Uterus (tissue), 3 donors: ENCODE measurements at regions not wholly inside any gene's neighbourhood (a gene's known extent, or its start where the extent isn't known, plus 50 kb on each side); places are given as distances from the start of the nearest gene placed in this dataset.

Experiments
- DNase-seq, 2 donors: peaks; one replicate each; pipeline ENCODE4 v3.0.0-alpha.2; 2019 to 2020
- H3K27ac ChIP-seq, 2 donors: fragments of 200-600 bp; sonication (generic); 1 replicate in 1 of 2; 2 replicates in 1 of 2; pipeline ENCODE4 v1.5.1; 2016 to 2018
- H3K27me3 ChIP-seq, 2 donors: fragments of 200-600 bp; sonication (generic); one replicate each; pipeline ENCODE4 v1.5.1; 2018 to 2019; ENCODE audit warnings: control low read depth in 1 of 2
- H3K36me3 ChIP-seq, 2 donors: fragments of 200-600 bp; sonication (generic); one replicate each; pipeline ENCODE4 v1.5.1; 2019; ENCODE audit warnings: control low read depth in 1 of 2
- H3K4me1 ChIP-seq, 2 donors: fragments of 200-600 bp; sonication (generic); one replicate each; pipeline ENCODE4 v1.5.1; 2018 to 2019; ENCODE audit warnings: control low read depth in 1 of 2
- H3K4me3 ChIP-seq, 2 donors: fragments of 200-600 bp; sonication (generic); 1 replicate in 1 of 2; 2 replicates in 1 of 2; pipeline ENCODE4 v1.5.1; 2018 to 2019; ENCODE audit warnings: mild to moderate bottlenecking in 1 of 2
- H3K9me3 ChIP-seq, 2 donors: fragments of 200-600 bp; sonication (generic); one replicate each; pipeline ENCODE4 v1.5.1; 2019; ENCODE audit warnings: control low read depth in 1 of 2
- CTCF ChIP-seq, 4 experiments: fragments of 200-600 bp in 2 of 4; fragments of 450-650 bp in 2 of 4; sonication (generic) in 2 of 4; IDR thresholded peaks; one replicate each; pipeline ENCODE4 v1.5.1; 2016 to 2019; ENCODE audit warnings: antibody characterized with exemption in 4 of 4, mild to moderate bottlenecking in 2 of 4, moderate library complexity in 1 of 4
- POLR2A ChIP-seq, 2 donors: fragments of 450-650 bp; IDR thresholded peaks; one replicate each; pipeline ENCODE4 v1.6.1; 2016; ENCODE audit warnings: antibody characterized with exemption in 2 of 2, mild to moderate bottlenecking in 1 of 2, moderate library complexity in 1 of 2
- intact Hi-C: fragments of 100-400 bp; cut with DNase I; formaldehyde crosslinking; loops from one replicate; pipeline ENCODE4 v1.15.1; 2023; ENCODE audit warnings: low total_unique reads
- donor health status: DM: yes; HTN: yes; CAD: no.

GRCh38 chr18:77948567-77948966 is 698.9 kb downstream of the GALR1 start:
- no peak for TF ChIP-seq CTCF (IDR thresholded peaks at IDR 0.05)
- TF ChIP-seq POLR2A (IDR thresholded peaks at IDR 0.05), result no peak
- Histone ChIP-seq H3K36me3 (no peaks in the 10 kb centered on the region), H3K9me3 (no peaks in the 10 kb centered on the region), H3K4me1 (no peaks in the 10 kb centered on the region), H3K27ac (no peak overlapping the region), H3K4me3 (no peak overlapping the region), H3K27me3 (no peaks in the 10 kb centered on the region)
- intact Hi-C loops, result no loop called here
- DNase-seq, result no peak

GRCh38 chr18:77949355-77949973 is 699.8 kb downstream of the GALR1 start:
- Histone ChIP-seq H3K4me3 (no peak overlapping the region), H3K4me1 (no peaks in the 10 kb centered on the region), H3K27ac (no peak overlapping the region), H3K9me3 (no peaks in the 10 kb centered on the region), H3K36me3 (no peaks in the 10 kb centered on the region), H3K27me3 (no peaks in the 10 kb centered on the region)
- intact Hi-C loops, result no loop called here
- no peak for DNase-seq
- TF ChIP-seq CTCF (IDR thresholded peaks at IDR 0.05), result no peak
- no peak for TF ChIP-seq POLR2A (IDR thresholded peaks at IDR 0.05)

GRCh38 chr18:77959248-77959647 is 709.6 kb downstream of the GALR1 start:
- Histone ChIP-seq H3K4me3 (no peak overlapping the region), H3K27ac (no peak overlapping the region), H3K36me3 (no peaks in the 10 kb centered on the region), H3K4me1 (no peaks in the 10 kb centered on the region), H3K9me3 (no peaks in the 10 kb centered on the region), H3K27me3 (no peaks in the 10 kb centered on the region)
- no peak for DNase-seq
- TF ChIP-seq POLR2A (IDR thresholded peaks at IDR 0.05) (no peak), CTCF (IDR thresholded peaks at IDR 0.05) (no peak)
- intact Hi-C loops, result no loop called here

GRCh38 chr18:77960791-77961410 is 711.3 kb downstream of the GALR1 start:
- no peak for DNase-seq

More at GRCh38 chr18:77960791-77961410, 711.3 kb downstream of the GALR1 start:
- no peaks in the 10 kb centered on the region for H3K36me3 ChIP-seq
- H3K27me3 ChIP-seq, result no peaks in the 10 kb centered on the region
- intact Hi-C loops, result no loop called here
- H3K27ac ChIP-seq, result no peak overlapping the region
- H3K4me3 ChIP-seq, result no peak overlapping the region
- H3K4me1 ChIP-seq, result no peaks in the 10 kb centered on the region
- no peaks in the 10 kb centered on the region for H3K9me3 ChIP-seq
- TF ChIP-seq CTCF (IDR thresholded peaks at IDR 0.05) (no peak), POLR2A (IDR thresholded peaks at IDR 0.05) (no peak)
